HepG2 (cell line): ENCODE measurements at regions not wholly inside any gene's neighbourhood (a gene's known extent, or its start where the extent isn't known, plus 50 kb on each side); places are given as distances from the start of the nearest gene placed in this dataset.

ENCODE experiments used
- CC2D1A ChIP-seq: sonication (generic); formaldehyde crosslinking; IDR thresholded peaks from 2 replicates; pipeline ENCODE4 v1.8.1; 2023; ENCODE audit warnings: mild to moderate bottlenecking, missing genetic modification reagents
- MATR3 ChIP-seq: sonication (generic); formaldehyde crosslinking; IDR thresholded peaks from 2 replicates; pipeline ENCODE4 v1.4.0; 2020; ENCODE audit warnings: missing genetic modification reagents
- ZFP90 ChIP-seq: sonication (generic); formaldehyde crosslinking; IDR thresholded peaks from 2 replicates; pipeline ENCODE4 v1.8.0; 2022; ENCODE audit warnings: missing genetic modification reagents, mild to moderate bottlenecking, inconsistent platforms, borderline replicate concordance
- ZMAT3 ChIP-seq: sonication (generic); formaldehyde crosslinking; conservative IDR thresholded peaks from 2 replicates; pipeline ENCODE4 v1.7.0; 2021; ENCODE audit warnings: missing genetic modification reagents
- TF ChIP-seq, protein P1 (sequence below): IDR thresholded peaks from 2 replicates; pipeline ENCODE4 v1.6.1; 2018; ENCODE audit warnings: missing genetic modification reagents, mild to moderate bottlenecking, missing compliant biosample characterization
- TF ChIP-seq, protein P2 (sequence below): sonication (generic); formaldehyde crosslinking; IDR thresholded peaks from 2 replicates; pipeline ENCODE4 v1.5.0; 2020; ENCODE audit warnings: mild to moderate bottlenecking, missing genetic modification reagents, borderline replicate concordance

DNA sequence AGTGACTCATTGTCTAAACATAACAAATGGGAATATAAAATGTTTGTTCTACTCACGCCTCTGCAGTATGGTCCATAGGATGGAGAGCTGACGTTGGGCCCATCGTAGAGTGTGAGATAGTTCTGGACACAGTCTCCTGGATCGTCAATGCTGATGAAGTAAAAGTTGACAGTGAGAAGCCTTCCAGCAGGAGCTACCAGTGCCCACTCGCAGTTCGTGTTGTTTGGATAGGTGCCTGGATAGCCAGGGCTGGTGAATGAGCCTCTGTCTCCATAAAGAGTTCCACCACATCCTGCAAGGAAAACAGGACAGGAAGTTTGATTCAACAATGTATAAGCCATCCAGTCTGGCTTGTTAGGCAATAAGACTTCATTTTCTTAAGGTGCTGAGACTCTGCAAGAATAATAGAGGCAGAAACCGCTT, 79.6 kb downstream of the OR13A1 start (continued):
- TF ChIP-seq MATR3 (CRISPR knock-in tag) = no peak
- TF ChIP-seq, protein P1, sequence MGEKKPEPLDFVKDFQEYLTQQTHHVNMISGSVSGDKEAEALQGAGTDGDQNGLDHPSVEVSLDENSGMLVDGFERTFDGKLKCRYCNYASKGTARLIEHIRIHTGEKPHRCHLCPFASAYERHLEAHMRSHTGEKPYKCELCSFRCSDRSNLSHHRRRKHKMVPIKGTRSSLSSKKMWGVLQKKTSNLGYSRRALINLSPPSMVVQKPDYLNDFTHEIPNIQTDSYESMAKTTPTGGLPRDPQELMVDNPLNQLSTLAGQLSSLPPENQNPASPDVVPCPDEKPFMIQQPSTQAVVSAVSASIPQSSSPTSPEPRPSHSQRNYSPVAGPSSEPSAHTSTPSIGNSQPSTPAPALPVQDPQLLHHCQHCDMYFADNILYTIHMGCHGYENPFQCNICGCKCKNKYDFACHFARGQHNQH (CRISPR knock-in tag) = no peak
- TF ChIP-seq ZMAT3 (CRISPR knock-in tag) = no peak
- TF ChIP-seq ZFP90 (CRISPR knock-in tag) = no peak
- no peak for TF ChIP-seq CC2D1A (CRISPR knock-in tag)
- TF ChIP-seq, protein P2, sequence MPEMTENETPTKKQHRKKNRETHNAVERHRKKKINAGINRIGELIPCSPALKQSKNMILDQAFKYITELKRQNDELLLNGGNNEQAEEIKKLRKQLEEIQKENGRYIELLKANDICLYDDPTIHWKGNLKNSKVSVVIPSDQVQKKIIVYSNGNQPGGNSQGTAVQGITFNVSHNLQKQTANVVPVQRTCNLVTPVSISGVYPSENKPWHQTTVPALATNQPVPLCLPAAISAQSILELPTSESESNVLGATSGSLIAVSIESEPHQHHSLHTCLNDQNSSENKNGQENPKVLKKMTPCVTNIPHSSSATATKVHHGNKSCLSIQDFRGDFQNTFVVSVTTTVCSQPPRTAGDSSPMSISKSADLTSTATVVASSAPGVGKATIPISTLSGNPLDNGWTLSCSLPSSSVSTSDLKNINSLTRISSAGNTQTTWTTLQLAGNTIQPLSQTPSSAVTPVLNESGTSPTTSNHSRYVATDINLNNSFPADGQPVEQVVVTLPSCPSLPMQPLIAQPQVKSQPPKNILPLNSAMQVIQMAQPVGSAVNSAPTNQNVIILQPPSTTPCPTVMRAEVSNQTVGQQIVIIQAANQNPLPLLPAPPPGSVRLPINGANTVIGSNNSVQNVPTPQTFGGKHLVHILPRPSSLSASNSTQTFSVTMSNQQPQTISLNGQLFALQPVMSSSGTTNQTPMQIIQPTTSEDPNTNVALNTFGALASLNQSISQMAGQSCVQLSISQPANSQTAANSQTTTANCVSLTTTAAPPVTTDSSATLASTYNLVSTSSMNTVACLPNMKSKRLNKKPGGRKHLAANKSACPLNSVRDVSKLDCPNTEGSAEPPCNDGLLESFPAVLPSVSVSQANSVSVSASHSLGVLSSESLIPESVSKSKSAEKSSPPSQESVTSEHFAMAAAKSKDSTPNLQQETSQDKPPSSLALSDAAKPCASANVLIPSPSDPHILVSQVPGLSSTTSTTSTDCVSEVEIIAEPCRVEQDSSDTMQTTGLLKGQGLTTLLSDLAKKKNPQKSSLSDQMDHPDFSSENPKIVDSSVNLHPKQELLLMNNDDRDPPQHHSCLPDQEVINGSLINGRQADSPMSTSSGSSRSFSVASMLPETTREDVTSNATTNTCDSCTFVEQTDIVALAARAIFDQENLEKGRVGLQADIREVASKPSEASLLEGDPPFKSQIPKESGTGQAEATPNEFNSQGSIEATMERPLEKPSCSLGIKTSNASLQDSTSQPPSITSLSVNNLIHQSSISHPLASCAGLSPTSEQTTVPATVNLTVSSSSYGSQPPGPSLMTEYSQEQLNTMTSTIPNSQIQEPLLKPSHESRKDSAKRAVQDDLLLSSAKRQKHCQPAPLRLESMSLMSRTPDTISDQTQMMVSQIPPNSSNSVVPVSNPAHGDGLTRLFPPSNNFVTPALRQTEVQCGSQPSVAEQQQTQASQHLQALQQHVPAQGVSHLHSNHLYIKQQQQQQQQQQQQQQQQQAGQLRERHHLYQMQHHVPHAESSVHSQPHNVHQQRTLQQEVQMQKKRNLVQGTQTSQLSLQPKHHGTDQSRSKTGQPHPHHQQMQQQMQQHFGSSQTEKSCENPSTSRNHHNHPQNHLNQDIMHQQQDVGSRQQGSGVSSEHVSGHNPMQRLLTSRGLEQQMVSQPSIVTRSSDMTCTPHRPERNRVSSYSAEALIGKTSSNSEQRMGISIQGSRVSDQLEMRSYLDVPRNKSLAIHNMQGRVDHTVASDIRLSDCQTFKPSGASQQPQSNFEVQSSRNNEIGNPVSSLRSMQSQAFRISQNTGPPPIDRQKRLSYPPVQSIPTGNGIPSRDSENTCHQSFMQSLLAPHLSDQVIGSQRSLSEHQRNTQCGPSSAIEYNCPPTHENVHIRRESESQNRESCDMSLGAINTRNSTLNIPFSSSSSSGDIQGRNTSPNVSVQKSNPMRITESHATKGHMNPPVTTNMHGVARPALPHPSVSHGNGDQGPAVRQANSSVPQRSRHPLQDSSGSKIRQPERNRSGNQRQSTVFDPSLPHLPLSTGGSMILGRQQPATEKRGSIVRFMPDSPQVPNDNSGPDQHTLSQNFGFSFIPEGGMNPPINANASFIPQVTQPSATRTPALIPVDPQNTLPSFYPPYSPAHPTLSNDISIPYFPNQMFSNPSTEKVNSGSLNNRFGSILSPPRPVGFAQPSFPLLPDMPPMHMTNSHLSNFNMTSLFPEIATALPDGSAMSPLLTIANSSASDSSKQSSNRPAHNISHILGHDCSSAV = no peak
